Fibroblast of mammary gland (primary cell): ENCODE measurements at regions not wholly inside any gene's neighbourhood (a gene's known extent, or its start where the extent isn't known, plus 50 kb on each side); places are given as distances from the start of the nearest gene placed in this dataset.
A peak's percentile ranks its signal among the peaks of the same experiment; 100 is the strongest.
"Not testable (repeated sequence)": the region's sequence is repeated elsewhere in the genome, so short reads cannot be mapped to it uniquely, and the experiment has no call there.

Experiments used
- DNase-seq: peaks from one replicate; pipeline ENCODE4 v3.0.0-alpha.2; 2010; ENCODE audit warnings: low read depth
- H3K4me3 ChIP-seq: 2 replicates; pipeline ENCODE4 v1.5.1; 2011; ENCODE audit warnings: low read depth, mild to moderate bottlenecking, low read length, moderate library complexity; ENCODE audit not compliant: control insufficient read depth
- CTCF ChIP-seq: conservative IDR thresholded peaks from 2 replicates; pipeline ENCODE4 v1.5.1; 2011; ENCODE audit warnings: low read depth, low read length, inconsistent platforms; ENCODE audit not compliant: control insufficient read depth, insufficient read depth

DNA sequence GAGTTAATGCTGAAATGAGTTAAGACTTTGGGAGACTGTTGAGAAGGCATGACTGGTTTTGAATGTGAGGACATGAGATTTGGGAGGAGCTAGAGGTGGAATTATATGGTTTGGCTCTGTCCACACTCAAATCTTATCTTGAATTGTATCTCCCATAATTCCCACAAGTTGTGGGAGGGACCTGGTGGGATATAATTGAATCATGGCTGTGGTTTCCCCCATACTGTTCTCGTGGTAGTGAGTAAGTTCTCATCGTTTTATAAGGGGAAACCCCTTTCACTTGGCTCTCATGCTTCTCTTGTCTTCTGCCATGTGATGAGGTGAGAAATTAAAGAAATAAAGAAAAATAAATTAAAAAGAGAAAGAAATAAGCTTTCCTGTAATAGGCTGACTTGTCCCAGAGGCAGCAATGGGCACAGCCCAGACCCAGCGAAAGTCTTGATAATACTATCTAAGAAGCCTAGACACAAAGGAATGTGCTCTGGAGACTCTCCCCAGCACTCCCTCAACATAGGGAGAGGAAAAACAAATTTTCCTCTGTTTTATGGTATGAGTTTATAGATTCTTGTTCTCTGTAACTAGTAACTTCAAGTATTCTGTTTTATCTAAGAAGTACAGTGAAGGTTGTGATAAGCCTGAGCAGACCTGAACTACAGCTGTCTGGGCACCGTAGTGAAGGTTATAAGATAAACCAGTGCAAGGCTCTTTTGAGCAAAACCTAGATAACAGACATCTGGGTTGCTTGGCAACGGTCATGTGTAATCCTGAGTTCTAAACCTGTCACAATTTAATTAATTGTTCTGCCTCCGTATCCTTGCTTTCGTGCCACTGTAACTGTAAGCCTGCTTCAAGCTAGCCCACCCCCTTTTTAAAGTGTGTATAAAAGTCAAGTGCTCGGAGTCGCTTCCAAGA, 88.9 kb upstream of the ECI2 start:
- no peak for TF ChIP-seq CTCF
- peak; percentile 27 for DNase-seq
- H3K4me3 ChIP-seq: no peak overlapping the region

GRCh38 chr6:4220558-4220957, 85.2 kb upstream of the ECI2 start:
- no peak overlapping the region for H3K4me3 ChIP-seq
- peak; percentile 46 for DNase-seq
- no peak for TF ChIP-seq CTCF

DNA sequence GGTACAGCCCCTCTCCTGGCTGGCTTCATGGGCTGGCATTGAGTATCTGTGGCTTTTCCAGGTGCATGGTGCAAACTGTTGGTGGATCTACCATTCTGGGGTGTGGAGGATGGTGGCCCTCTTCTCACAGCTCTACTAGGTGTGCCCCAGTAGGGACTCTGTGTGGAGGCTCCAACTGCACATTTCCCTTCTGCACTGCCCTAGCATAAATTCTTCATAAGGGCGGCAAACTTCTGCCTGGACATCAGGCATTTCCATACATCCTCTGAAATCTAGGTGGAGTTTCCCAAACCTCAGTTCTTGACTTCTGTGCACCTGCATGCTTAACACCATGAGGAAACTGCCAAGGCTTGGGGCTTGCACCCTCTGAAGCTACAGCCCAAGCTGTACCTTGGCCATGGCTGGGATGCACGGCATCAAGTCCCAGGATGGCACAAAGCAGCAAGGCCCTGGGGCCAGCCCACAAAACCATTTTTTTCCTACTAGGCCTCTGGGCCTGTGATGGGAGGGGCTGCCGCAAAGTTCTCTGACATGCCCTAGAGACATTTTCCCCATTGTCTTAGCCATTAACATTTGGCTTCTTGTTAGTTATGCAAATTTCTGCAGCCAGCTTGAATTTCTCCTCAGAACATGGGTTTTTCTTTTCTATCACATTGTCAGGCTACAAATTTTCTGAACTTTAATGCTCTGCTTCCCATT, 83.4 kb upstream of the ECI2 start:
- not testable (repeated sequence) for H3K4me3 ChIP-seq, DNase-seq

DNA sequence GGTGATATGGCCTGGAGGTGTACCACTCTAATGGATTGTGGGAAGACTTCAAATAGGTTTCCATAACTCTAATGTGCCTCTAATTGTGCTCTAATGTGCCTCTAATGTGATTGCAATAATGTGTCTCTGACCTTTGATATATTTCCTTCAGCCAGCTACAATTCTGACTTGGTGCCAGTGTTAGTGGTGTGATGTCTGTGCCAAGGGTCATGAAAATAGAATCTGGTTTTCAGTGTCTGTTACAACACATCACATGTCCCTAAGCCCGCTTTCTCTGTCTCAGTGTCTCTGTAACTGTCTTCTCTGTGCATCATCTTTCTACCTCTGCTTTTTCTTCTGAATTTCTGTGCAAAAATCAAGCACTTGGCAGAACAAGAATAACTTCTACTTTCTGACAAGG, 77.2 kb upstream of the ECI2 start:
- peak; percentile 47 for DNase-seq
- H3K4me3 ChIP-seq: no peak overlapping the region
- TF ChIP-seq CTCF: no peak

GRCh38 chr6:4210629-4211419, 75.4 kb upstream of the ECI2 start:
- DNase-seq: peak; percentile 67
- TF ChIP-seq CTCF: peak; percentile 81
- no peak overlapping the region for H3K4me3 ChIP-seq

- TF ChIP-seq CTCF: no peak
- H3K4me3 ChIP-seq: no peak overlapping the region
- no peak for DNase-seq
Measured at GRCh38 chr6:4209196-4209595, 73.8 kb upstream of the ECI2 start.

DNA sequence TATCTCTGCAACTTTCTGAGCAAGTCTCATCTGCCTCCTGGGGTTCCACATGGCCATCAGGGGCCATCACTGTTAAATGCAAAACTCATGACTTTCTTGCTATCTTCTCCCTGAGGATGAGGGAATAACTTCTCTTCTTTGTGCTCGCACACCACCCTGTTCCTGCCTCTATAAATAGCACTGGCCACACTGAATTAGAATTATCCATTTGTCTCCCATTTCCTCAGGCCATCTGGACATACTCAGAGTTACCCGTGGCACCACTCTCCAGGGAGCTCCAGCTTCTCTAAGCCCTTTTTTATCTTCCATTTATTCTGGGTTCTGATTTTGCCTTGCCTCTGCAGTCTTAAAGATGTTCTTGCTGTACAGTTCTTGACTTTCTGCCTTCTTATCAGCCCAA, 72.8 kb upstream of the ECI2 start:
- no peak overlapping the region for H3K4me3 ChIP-seq
- no peak for DNase-seq

DNA sequence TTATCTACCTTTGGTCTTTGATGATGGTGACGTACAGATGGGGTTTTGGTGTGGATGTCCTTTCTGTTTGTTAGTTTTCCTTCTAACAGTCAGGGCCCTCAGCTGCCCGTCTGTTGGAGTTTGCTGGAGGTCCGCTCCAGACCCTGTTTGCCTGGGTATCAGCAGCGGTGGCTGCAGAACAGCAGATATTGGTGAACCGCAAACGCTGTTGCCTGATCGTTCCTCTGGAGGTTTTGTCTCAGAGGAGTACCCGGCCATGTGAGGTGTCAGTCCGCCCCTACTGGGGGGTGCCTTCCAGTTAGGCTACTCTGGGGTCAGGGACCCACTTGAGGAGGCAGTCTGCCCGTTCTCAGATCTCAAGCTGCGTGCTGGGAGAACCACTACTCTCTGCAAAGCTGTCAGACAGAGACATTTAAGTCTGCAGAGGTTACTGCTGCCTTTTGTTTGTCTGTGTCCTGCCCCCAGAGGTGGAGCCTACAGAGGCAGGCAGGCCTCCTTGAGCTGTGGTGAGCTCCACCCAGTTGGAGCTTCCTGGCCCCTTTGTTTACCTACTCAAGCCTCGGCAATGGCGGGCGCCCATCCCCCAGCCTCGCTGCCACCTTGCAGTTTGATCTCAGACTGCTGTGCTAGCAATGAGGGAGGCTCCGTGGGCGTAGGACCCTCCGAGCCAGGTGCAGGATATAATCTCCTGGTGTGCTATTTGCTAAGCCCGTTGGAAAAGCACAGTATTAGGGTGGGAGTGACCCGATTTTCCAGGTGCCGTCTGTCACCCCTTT, 68.5 kb upstream of the ECI2 start:
- H3K4me3 ChIP-seq, DNase-seq: not testable (repeated sequence)

More for the DNA sequence above, 72.8 kb upstream of the ECI2 start:
- TF ChIP-seq CTCF: no peak
